GM18511 (cell line): ENCODE measurements at regions not wholly inside any gene's neighbourhood (a gene's known extent, or its start where the extent isn't known, plus 50 kb on each side); places are given as distances from the start of the nearest gene placed in this dataset.

Experiments
- ATAC-seq: cut with Tn5 transposase; IDR thresholded peaks from one replicate; pipeline ENCODE4 v1.9.1; 2021; ENCODE audit warnings: mild to moderate bottlenecking, moderate library complexity; ENCODE audit not compliant: unreplicated experiment

- ATAC-seq = no peak
Measured at GRCh38 chr15:46489276-46489675, 854.4 kb downstream of the SQOR start.

- no peak for ATAC-seq
Measured at GRCh38 chr15:46496491-46497115, 861.8 kb downstream of the SQOR start.

- no peak for ATAC-seq
Measured at GRCh38 chr15:46502667-46503066, 867.8 kb downstream of the SQOR start.

GRCh38 chr15:46518381-46518780, 883.6 kb downstream of the SQOR start:
- no peak for ATAC-seq

GRCh38 chr15:46523701-46524100, 888.9 kb downstream of the SQOR start:
- no peak for ATAC-seq

- ATAC-seq = no peak
Measured at GRCh38 chr15:46525984-46526725, 891.3 kb downstream of the SQOR start.

- ATAC-seq = no peak
Measured at GRCh38 chr15:46526726-46527110, 891.9 kb downstream of the SQOR start.

GRCh38 chr15:46543626-46544025, 908.8 kb downstream of the SQOR start:
- no peak for ATAC-seq

GRCh38 chr15:46548989-46549388, 914.2 kb downstream of the SQOR start:
- no peak for ATAC-seq

- no peak for ATAC-seq
Measured at GRCh38 chr15:46552316-46552715, 917.5 kb downstream of the SQOR start.

- no peak for ATAC-seq
Measured at GRCh38 chr15:46555547-46555946, 920.7 kb downstream of the SQOR start.

- no peak for ATAC-seq
Measured at GRCh38 chr15:46556010-46556409, 921.2 kb downstream of the SQOR start.

- ATAC-seq = no peak
Measured at GRCh38 chr15:46556559-46557379, 921.9 kb downstream of the SQOR start.

GRCh38 chr15:46567968-46568367, 933.1 kb downstream of the SQOR start:
- ATAC-seq = no peak

- ATAC-seq = no peak
Measured at GRCh38 chr15:46569781-46570180, 935.0 kb downstream of the SQOR start.

GRCh38 chr15:46576646-46577395, 942.0 kb downstream of the SQOR start:
- no peak for ATAC-seq

- no peak for ATAC-seq
Measured at GRCh38 chr15:46577767-46578166, 942.9 kb downstream of the SQOR start.

- no peak for ATAC-seq
Measured at GRCh38 chr15:46580487-46580886, 945.7 kb downstream of the SQOR start.

- ATAC-seq = no peak
Measured at GRCh38 chr15:46580924-46581323, 946.1 kb downstream of the SQOR start.

- ATAC-seq = no peak
Measured at GRCh38 chr15:46589088-46589487, 954.3 kb downstream of the SQOR start.

- no peak for ATAC-seq
Measured at GRCh38 chr15:46591462-46591861, 956.6 kb downstream of the SQOR start.
